ENCODE measurements at regions not wholly inside any gene's neighbourhood (a gene's known extent, or its start where the extent isn't known, plus 50 kb on each side); places are given as distances from the start of the nearest gene placed in this dataset.

- ATAC-seq, result no peak
These were observed 1388.3 kb upstream of the ACO1 start for GRCh38 chr9:30995956-30996738.

GRCh38 chr9:30996761-30997160, 1387.7 kb upstream of the ACO1 start:
- no peaks in the 10 kb centered on the region for H3K27me3 ChIP-seq
- ATAC-seq (no peak), DNase-seq (no peak)
- no peaks in the 10 kb centered on the region for H3K4me1 ChIP-seq
- H3K9me3 ChIP-seq, result peaks cover 0 to 6% of the 10 kb centered on the region in 2 donors
- no peak overlapping the region for H3K4me3 ChIP-seq
- no peak overlapping the region for H3K27ac ChIP-seq
- intact Hi-C loops (cut with DNase I), result no loop called here
- no peak for TF ChIP-seq CTCF (IDR thresholded peaks at IDR 0.05)
- no peaks in the 10 kb centered on the region for H3K36me3 ChIP-seq

More at GRCh38 chr9:30995956-30996738, 1388.3 kb upstream of the ACO1 start:
- peaks cover 0 to 6% of the 10 kb centered on the region in 2 donors for H3K9me3 ChIP-seq
- no peak for TF ChIP-seq CTCF (IDR thresholded peaks at IDR 0.05)
- intact Hi-C loops (cut with DNase I), result no loop called here
- H3K4me3 ChIP-seq, result no peak overlapping the region
- no peaks in the 10 kb centered on the region for H3K27me3 ChIP-seq
- no peaks in the 10 kb centered on the region for H3K4me1 ChIP-seq
- no peak overlapping the region for H3K27ac ChIP-seq
- H3K36me3 ChIP-seq, result no peaks in the 10 kb centered on the region
- no peak for DNase-seq

- Histone ChIP-seq H3K36me3 (no peaks in the 10 kb centered on the region), H3K4me1 (no peaks in the 10 kb centered on the region), H3K9me3 (peaks cover 0 to 6% of the 10 kb centered on the region in 2 donors), H3K27ac (no peak overlapping the region), H3K27me3 (no peaks in the 10 kb centered on the region), H3K4me3 (no peak overlapping the region)
- no peak for DNase-seq
- no peak for TF ChIP-seq CTCF (IDR thresholded peaks at IDR 0.05)
- intact Hi-C loops (cut with DNase I), result no loop called here
- ATAC-seq, result no peak
These were observed 1387.2 kb upstream of the ACO1 start for GRCh38 chr9:30997291-30997690.

GRCh38 chr9:31005086-31005665, 1379.3 kb upstream of the ACO1 start:
- H3K9me3 ChIP-seq, result peaks cover 0 to 25% of the 10 kb centered on the region in 2 donors
- no peaks in the 10 kb centered on the region for H3K27me3 ChIP-seq
- TF ChIP-seq CTCF (IDR thresholded peaks at IDR 0.05), result no peak
- intact Hi-C loops (cut with DNase I), result no loop called here
- no peak overlapping the region for H3K4me3 ChIP-seq
- no peak for DNase-seq
- no peaks in the 10 kb centered on the region for H3K4me1 ChIP-seq
- H3K36me3 ChIP-seq, result no peaks in the 10 kb centered on the region
- no peak for ATAC-seq
- no peak overlapping the region for H3K27ac ChIP-seq

GRCh38 chr9:31013371-31013770, 1371.1 kb upstream of the ACO1 start:
- Histone ChIP-seq H3K27ac (no peak overlapping the region), H3K27me3 (no peaks in the 10 kb centered on the region), H3K36me3 (no peaks in the 10 kb centered on the region), H3K4me1 (no peaks in the 10 kb centered on the region), H3K9me3 (peaks cover 0 to 10% of the 10 kb centered on the region in 2 donors), H3K4me3 (no peak overlapping the region)
- ATAC-seq, result no peak
- TF ChIP-seq CTCF (IDR thresholded peaks at IDR 0.05), result no peak
- DNase-seq, result no peak
- intact Hi-C loops (cut with DNase I), result no loop called here
